RWPE2 (cell line): ENCODE measurements at regions not wholly inside any gene's neighbourhood (a gene's known extent, or its start where the extent isn't known, plus 50 kb on each side); places are given as distances from the start of the nearest gene placed in this dataset.

Experiments
- ATAC-seq: fragments of 200-7000 bp; cut with Tn5 transposase; 3 replicates; pipeline ENCODE4 v1.9.1; 2021; ENCODE audit warnings: low read depth
- DNase-seq: peaks from one replicate; pipeline ENCODE4 v3.0.0-alpha.2; 2020; ENCODE audit warnings: low spot score
- H3K27ac ChIP-seq: fragments of 450-650 bp; 2 replicates; pipeline ENCODE4 v1.5.1; 2017; ENCODE audit warnings: mild to moderate bottlenecking; ENCODE audit not compliant: poor library complexity, severe bottlenecking
- H3K27me3 ChIP-seq: fragments of 250-450 bp; sonication (Bioruptor Pico); 2 replicates; pipeline ENCODE4 v1.5.1; 2021; ENCODE audit warnings: mild to moderate bottlenecking, moderate library complexity; ENCODE audit not compliant: insufficient read depth, poor library complexity, severe bottlenecking
- H3K36me3 ChIP-seq: fragments of 250-450 bp; sonication (Bioruptor Pico); 2 replicates; pipeline ENCODE4 v1.5.1; 2020; ENCODE audit warnings: low read depth, mild to moderate bottlenecking, moderate library complexity
- H3K4me1 ChIP-seq: fragments of 250-450 bp; sonication (Bioruptor Pico); 2 replicates; pipeline ENCODE4 v1.5.1; 2021; ENCODE audit warnings: mild to moderate bottlenecking, moderate library complexity; ENCODE audit not compliant: insufficient read depth, poor library complexity, severe bottlenecking
- H3K4me3 ChIP-seq: fragments of 250-450 bp; sonication (Bioruptor Pico); 2 replicates; pipeline ENCODE4 v1.5.1; 2021; ENCODE audit warnings: mild to moderate bottlenecking, moderate library complexity; ENCODE audit not compliant: severe bottlenecking
- H3K9me3 ChIP-seq: fragments of 250-450 bp; sonication (Bioruptor Pico); 2 replicates; pipeline ENCODE4 v1.5.1; 2021; ENCODE audit warnings: mild to moderate bottlenecking, moderate library complexity; ENCODE audit not compliant: severe bottlenecking
- TF ChIP-seq, protein P1 (sequence below): fragments of 450-650 bp; IDR thresholded peaks from one replicate; pipeline ENCODE4 v1.5.1; 2017; ENCODE audit warnings: mild to moderate bottlenecking, moderate library complexity; ENCODE audit not compliant: poor library complexity, severe bottlenecking

DNA sequence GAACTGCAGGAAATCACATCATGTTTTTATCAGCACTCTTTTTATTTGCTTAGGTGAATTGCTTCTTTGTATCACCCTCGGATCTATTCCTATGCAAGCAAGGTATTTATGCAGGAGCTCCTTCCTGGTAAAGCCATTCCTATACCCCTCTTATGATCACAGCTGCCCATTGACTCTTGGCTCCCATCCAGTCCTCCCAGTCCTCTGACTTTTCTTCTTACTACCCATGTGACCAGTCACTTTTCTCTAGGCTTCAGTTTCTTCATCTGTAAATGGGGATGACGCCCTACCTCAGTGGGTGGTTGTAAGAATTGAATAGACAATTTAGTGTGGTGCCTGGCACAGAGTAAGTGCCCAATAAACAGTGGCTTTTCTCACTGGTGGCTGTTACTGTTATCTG lies 144.9 kb downstream of the FHIP1A start:
- Histone ChIP-seq H3K36me3 (no peaks in the 10 kb centered on the region), H3K9me3 (peaks cover 3% of the 10 kb centered on the region), H3K27me3 (no peaks in the 10 kb centered on the region), H3K27ac (no peak overlapping the region), H3K4me1 (peaks cover 12% of the 10 kb centered on the region), H3K4me3 (no peak overlapping the region)
- ATAC-seq (no peak), DNase-seq (no peak)
- TF ChIP-seq, protein P1, sequence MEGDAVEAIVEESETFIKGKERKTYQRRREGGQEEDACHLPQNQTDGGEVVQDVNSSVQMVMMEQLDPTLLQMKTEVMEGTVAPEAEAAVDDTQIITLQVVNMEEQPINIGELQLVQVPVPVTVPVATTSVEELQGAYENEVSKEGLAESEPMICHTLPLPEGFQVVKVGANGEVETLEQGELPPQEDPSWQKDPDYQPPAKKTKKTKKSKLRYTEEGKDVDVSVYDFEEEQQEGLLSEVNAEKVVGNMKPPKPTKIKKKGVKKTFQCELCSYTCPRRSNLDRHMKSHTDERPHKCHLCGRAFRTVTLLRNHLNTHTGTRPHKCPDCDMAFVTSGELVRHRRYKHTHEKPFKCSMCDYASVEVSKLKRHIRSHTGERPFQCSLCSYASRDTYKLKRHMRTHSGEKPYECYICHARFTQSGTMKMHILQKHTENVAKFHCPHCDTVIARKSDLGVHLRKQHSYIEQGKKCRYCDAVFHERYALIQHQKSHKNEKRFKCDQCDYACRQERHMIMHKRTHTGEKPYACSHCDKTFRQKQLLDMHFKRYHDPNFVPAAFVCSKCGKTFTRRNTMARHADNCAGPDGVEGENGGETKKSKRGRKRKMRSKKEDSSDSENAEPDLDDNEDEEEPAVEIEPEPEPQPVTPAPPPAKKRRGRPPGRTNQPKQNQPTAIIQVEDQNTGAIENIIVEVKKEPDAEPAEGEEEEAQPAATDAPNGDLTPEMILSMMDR, result no peak

DNA sequence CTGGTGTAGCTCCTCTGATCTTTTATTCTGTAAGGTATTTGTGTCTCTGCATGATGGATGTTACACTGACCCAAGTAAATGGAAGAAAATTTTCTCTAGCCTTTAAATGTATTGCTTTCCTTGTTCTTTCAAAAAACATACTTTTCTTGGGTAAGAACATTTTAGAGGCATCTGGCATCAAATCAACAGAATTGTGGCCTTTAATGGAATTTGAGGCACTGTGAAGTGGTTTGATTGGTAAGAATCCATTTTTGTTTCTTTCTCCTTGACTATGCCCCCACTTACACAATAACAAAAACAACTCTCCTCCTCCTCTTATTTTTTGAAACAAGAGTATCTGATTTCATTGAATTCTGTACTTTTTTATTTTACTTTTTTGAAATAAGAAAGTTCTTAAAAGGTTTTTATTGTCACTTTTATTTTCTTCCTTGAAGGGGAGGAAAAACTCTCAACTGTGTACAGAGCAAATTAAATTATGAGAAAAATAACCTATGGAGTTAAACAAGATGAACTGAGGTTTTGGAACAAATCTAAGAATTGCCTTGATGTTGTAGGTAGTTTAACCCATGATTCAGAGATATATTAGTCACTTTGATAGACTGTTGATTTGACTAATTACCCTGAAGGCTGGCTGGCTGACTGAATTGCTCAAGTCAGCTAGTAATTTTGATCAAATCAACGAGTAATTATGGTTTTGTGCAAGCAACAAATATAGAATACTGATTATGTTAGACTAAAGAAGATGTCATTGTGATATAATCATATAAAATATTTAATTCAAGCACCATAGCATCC lies 146.4 kb downstream of the FHIP1A start:
- Histone ChIP-seq H3K27me3 (no peaks in the 10 kb centered on the region), H3K4me3 (no peak overlapping the region), H3K36me3 (no peaks in the 10 kb centered on the region), H3K27ac (no peak overlapping the region), H3K4me1 (peaks cover 9% of the 10 kb centered on the region), H3K9me3 (no peaks in the 10 kb centered on the region)
- DNase-seq (no peak), ATAC-seq (peak; percentile 64; the same call in 2 of the 3 replicates)
- TF ChIP-seq, protein P1, result no peak

DNA sequence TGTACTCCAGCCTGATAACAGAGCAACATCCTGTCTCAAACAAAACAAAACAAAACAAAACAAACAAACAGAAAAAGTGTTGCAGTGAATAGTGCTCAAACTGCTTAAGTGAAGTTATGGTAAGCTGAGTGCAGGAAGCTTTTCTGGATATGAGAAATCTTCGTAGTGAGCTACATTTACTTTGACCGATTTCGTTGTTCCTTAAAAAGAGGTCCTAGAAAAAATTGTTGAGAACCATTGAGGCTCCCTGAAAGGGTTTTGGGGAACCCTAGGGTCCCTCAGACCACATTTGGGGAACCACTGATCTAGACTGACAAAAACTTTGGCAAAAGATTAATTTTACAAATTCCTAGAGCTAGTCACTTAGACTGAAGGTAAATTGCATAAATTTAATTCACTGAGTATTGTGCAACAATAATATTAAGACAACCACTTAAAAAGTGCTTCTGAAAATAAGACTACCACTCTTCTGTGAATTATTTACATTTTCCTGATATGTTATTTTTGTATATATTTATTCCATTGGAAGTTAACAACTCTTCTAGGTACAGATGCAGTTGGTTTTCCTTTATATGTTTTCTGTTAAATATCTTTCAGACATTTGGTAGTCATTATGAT lies 149.6 kb downstream of the FHIP1A start:
- H3K27me3 ChIP-seq, result no peaks in the 10 kb centered on the region
- no peak overlapping the region for H3K27ac ChIP-seq
- no peak for ATAC-seq
- no peaks in the 10 kb centered on the region for H3K9me3 ChIP-seq
- H3K4me3 ChIP-seq, result no peak overlapping the region
- H3K4me1 ChIP-seq, result peaks cover 13% of the 10 kb centered on the region
- no peaks in the 10 kb centered on the region for H3K36me3 ChIP-seq
- TF ChIP-seq, protein P1, result no peak
- DNase-seq, result no peak

DNA sequence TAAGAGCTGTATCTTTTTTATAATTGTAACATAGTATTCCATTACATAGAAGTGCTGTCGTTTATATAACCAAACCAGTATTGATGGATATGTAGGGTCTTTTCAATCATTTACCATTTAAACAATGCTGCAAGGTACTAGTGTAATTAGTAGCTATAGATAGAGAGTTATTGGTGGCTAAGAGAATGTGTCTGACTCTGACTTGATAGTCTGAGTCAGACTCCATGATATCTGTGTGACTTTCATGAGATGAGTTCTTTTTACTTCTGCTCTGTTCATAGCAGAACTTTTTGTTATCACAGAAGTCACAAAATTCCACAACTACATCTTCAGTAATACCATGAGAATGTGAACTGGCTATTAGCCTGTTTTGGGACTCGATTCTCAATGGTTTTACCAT lies 150.6 kb downstream of the FHIP1A start:
- ATAC-seq, result no peak
- Histone ChIP-seq H3K9me3 (no peaks in the 10 kb centered on the region), H3K4me1 (peaks cover 13% of the 10 kb centered on the region), H3K4me3 (no peak overlapping the region), H3K27me3 (no peaks in the 10 kb centered on the region), H3K27ac (no peak overlapping the region), H3K36me3 (no peaks in the 10 kb centered on the region)
- TF ChIP-seq, protein P1, result no peak
- DNase-seq, result no peak
